ENCODE measurements at regions not wholly inside any gene's neighbourhood (a gene's known extent, or its start where the extent isn't known, plus 50 kb on each side); places are given as distances from the start of the nearest gene placed in this dataset.

DNA sequence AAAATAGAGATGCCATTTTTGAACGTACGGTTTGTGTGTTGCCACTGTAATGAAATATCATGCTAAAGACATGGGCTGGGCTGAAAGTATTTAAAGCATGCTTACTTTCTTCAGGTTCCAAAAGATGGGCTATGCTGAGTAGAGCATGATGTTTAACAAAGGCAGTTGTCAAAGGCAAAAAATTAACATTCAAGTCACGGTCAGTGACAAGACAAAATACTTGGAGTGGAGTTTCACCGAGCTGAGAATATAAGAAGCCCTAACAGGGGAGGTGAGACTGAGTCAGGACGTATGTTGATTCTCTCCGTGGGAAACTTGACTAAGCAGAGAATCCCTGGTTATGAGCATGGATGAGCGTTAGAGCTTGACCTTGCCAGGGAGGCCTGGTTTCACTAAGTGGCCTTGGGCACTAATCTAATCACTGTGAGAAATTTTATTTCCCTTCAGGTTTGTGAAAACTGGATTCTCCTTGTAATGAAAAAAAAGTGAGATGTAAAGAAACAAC, 218.2 kb upstream of the ADAMTS9 start:
- TF ChIP-seq CTCF (IDR thresholded peaks at IDR 0.05) (no peak), POLR2A (IDR thresholded peaks at IDR 0.05) (no peak), POLR2AphosphoS5 (IDR thresholded peaks at IDR 0.05) (no peak)
